Vagina (tissue), 2 donors: ENCODE measurements at regions not wholly inside any gene's neighbourhood (a gene's known extent, or its start where the extent isn't known, plus 50 kb on each side); places are given as distances from the start of the nearest gene placed in this dataset.

Experiments
- POLR2A ChIP-seq, 2 donors: fragments of 450-650 bp; IDR thresholded peaks; one replicate each; pipeline ENCODE4 v1.6.1; 2017; ENCODE audit warnings: antibody characterized with exemption in 2 of 2, mild to moderate bottlenecking in 2 of 2, moderate library complexity in 2 of 2
- POLR2AphosphoS5 ChIP-seq, 2 donors: sonication (generic); formaldehyde crosslinking; IDR thresholded peaks; one replicate each; pipeline ENCODE4 v1.9.0; 2017; ENCODE audit warnings: antibody characterized with exemption in 2 of 2, mild to moderate bottlenecking in 2 of 2, low read depth in 1 of 2; ENCODE audit not compliant: insufficient read depth in 1 of 2
- TF ChIP-seq, protein P1 (sequence below), 3 experiments: fragments of 450-650 bp in 2 of 3; fragments of 200-600 bp in 1 of 3; sonication (generic) in 1 of 3; IDR thresholded peaks; one replicate each; pipeline ENCODE4 v1.5.1; 2017 to 2019; ENCODE audit warnings: antibody characterized with exemption in 3 of 3, mild to moderate bottlenecking in 2 of 3, moderate library complexity in 2 of 3

DNA sequence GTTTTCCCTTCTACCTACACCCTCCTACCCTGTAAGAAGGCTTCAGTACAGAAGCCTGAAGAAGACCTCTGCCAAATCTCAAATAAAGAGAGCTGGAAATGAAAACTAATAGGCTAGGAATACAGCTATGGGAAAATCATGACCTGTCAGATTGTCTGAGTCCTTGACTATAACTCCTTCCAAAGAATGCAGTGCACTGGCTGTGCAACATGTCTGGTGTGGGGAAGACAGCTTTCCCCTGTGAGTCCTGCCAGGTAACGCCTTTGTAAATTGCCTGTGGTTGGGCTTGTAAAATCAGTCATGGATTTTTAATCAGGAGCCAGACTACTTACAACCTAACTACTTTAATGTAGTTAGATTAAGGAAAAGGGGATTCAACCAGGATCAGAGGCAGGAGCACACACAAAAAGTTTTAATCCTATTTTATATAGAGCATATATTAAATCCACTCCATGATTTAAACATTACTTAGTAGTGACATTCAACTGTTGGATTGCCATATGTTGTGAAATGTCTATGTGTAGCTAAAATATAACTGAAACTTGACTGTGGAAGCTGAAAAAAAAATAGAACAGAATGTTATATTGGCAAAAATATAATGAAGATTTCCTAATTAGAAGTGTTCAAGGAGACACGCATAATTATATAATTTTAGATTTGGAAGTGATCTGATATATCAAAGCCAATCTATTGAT, 1667.8 kb downstream of the KCNT2 start:
- TF ChIP-seq POLR2A (IDR thresholded peaks at IDR 0.05) = no peak
- TF ChIP-seq, protein P1, sequence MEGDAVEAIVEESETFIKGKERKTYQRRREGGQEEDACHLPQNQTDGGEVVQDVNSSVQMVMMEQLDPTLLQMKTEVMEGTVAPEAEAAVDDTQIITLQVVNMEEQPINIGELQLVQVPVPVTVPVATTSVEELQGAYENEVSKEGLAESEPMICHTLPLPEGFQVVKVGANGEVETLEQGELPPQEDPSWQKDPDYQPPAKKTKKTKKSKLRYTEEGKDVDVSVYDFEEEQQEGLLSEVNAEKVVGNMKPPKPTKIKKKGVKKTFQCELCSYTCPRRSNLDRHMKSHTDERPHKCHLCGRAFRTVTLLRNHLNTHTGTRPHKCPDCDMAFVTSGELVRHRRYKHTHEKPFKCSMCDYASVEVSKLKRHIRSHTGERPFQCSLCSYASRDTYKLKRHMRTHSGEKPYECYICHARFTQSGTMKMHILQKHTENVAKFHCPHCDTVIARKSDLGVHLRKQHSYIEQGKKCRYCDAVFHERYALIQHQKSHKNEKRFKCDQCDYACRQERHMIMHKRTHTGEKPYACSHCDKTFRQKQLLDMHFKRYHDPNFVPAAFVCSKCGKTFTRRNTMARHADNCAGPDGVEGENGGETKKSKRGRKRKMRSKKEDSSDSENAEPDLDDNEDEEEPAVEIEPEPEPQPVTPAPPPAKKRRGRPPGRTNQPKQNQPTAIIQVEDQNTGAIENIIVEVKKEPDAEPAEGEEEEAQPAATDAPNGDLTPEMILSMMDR (IDR thresholded peaks at IDR 0.05) = no peak
- no peak for TF ChIP-seq POLR2AphosphoS5 (IDR thresholded peaks at IDR 0.05; ENCODE audit: insufficient read depth in 1 of 2, low read depth in 1 of 2)
